Fibroblast of the aortic adventitia (primary cell): ENCODE measurements at regions not wholly inside any gene's neighbourhood (a gene's known extent, or its start where the extent isn't known, plus 50 kb on each side); places are given as distances from the start of the nearest gene placed in this dataset.

ENCODE experiments used
- DNase-seq: peaks from one replicate; pipeline ENCODE4 v3.0.0-alpha.2; 2010; ENCODE audit warnings: low read depth
- H3K4me3 ChIP-seq: 2 replicates; pipeline ENCODE4 v1.5.1; 2011; ENCODE audit warnings: low read depth, mild to moderate bottlenecking, control low read depth, low read length, moderate library complexity
- TF ChIP-seq, protein P1 (sequence below): IDR thresholded peaks from 2 replicates; pipeline ENCODE4 v1.5.1; 2011; ENCODE audit warnings: mild to moderate bottlenecking, low read length, control low read depth, inconsistent platforms; ENCODE audit not compliant: insufficient read depth

DNA sequence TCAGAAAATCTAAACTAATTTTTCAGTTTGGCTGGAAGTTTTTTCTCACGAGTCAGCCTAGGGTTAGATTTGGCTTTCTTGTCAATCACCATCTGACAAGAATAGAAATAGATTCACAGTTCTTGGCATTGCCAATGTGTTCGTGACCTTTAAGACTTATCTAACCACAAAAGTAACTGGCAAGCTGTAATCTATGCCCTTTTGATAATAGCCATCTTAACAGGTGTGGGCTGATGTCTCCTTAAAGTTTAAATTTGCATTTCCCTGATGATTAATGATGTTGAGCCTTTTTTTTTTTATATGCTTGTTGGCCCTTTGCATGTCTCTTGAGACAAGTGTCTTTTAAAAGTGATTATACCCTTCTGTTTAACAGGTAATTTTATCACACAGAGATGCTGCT, 460.3 kb upstream of the PRKX start:
- TF ChIP-seq, protein P1, sequence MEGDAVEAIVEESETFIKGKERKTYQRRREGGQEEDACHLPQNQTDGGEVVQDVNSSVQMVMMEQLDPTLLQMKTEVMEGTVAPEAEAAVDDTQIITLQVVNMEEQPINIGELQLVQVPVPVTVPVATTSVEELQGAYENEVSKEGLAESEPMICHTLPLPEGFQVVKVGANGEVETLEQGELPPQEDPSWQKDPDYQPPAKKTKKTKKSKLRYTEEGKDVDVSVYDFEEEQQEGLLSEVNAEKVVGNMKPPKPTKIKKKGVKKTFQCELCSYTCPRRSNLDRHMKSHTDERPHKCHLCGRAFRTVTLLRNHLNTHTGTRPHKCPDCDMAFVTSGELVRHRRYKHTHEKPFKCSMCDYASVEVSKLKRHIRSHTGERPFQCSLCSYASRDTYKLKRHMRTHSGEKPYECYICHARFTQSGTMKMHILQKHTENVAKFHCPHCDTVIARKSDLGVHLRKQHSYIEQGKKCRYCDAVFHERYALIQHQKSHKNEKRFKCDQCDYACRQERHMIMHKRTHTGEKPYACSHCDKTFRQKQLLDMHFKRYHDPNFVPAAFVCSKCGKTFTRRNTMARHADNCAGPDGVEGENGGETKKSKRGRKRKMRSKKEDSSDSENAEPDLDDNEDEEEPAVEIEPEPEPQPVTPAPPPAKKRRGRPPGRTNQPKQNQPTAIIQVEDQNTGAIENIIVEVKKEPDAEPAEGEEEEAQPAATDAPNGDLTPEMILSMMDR, result no peak
- no peak overlapping the region for H3K4me3 ChIP-seq
- no peak for DNase-seq

DNA sequence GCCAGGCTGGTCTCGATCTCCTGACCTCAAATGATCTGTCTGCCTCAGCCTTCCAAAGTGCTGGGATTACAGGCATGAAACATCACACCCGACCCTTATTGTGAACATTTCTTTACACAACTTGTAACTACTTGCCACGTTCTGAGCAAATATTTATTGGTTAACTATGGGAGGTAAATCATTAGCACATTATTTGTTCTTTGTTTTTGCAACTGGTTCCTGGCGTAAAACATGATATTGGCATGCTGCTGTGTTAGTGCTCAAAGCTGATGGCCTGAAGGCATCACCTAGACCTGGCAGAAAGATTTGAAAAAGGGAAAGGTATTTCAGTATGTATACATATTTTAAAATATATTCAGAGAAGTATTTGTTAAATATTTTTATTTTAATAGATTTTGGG, 438.3 kb upstream of the PRKX start:
- H3K4me3 ChIP-seq, result no peak overlapping the region
- DNase-seq, result no peak
- TF ChIP-seq, protein P1, result no peak

DNA sequence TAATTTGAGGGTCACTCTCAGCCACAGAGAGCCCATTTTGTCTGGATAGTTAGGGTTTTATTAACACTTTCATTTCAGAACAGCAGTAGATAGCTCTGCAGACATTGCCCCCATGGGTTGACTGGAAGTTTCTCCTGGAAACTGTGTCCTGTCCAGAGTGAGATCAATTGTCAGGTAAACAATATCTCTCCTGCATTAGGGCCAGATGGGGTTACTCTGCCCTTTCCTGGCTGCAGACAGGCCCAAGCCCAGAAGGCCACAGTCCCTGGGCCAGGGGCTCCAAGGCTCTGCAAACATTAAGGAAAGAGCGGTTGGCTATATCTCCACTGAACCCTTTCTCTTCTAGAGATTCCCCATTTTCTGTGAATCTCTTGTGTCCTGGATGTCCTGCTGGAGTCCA, 436.8 kb upstream of the PRKX start:
- TF ChIP-seq, protein P1, result no peak
- no peak overlapping the region for H3K4me3 ChIP-seq
- DNase-seq, result no peak

DNA sequence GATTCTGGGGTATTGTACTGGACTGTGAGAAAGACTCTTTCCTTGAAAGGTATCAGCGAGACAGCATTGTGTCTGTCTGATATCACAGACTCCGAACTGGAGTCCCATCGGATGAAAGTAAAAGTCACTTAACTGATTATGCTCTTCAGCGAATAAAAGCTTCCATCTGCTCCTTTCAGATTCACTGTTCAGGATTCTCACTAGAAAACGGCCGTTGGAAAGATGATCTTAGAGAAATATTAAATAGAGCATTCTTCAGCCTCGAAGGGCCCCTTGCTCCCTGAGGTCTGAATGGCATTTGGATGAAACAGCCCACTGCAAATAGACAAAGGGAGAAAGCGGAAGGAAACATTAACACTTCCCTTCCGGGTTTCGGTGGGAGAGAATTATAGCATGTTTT, 416.2 kb upstream of the PRKX start:
- no peak for DNase-seq
- TF ChIP-seq, protein P1, result no peak
- H3K4me3 ChIP-seq, result no peak overlapping the region

DNA sequence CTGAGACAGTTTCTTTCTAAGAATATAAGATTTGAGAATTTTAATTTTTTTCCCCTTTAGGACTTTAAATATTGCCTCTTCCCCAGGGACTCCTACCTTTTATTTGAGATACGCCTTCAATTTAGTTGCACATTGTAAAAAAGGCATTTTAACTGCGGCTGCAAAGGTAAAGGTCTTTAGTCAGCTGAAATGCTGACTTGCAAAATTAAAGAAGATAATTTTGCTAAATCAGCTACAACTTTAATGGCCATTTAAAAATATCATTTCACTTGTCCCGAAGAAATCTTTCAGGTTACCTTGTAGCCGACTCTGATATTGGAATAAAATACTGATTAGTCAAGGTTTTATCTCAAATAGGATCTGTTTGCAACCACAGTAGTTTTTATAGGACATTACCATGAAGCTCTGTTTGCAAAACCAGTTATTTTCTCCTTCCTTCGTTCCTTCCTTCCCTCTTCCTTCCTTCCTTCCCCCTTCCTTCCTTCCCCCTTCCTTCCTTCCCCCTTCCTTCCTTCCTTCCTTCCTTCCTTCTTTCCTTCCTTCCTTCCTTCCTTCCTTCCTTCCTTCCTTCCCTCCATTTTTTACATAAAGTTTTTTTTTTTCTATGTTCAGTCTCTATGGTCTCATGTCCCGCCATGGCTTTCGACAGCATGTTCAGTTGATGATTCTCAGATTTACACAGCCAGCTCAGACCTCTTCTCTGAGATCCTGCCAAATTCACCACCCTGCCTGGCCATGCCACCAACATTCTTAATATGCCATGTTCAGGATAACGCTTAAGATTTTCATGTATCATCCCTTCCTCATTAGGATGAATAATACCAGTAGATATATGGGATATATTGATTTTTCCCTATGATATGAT, 405.4 kb upstream of the PRKX start:
- no peak overlapping the region for H3K4me3 ChIP-seq
- TF ChIP-seq, protein P1, result no peak
- DNase-seq, result no peak

DNA sequence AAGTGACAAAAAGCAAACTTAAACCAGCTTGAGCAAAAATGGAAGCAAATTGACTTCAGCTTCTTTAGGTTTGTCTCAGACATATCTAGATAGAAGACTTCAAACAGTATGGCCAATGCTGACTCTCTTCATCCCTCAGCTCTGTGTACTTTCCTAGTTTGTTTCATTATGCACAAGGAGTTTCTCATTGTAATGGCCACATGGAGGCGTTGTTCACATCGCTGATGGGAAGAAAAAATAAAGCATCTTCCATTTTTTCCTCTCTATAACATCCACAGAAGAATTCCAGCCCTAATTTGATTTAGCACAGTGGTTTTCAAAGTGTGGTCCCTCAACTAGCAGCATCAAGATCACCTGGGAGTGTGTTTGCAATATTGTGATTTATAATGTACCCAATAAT, 397.5 kb upstream of the PRKX start:
- no peak overlapping the region for H3K4me3 ChIP-seq
- DNase-seq, result no peak
- TF ChIP-seq, protein P1, result no peak

DNA sequence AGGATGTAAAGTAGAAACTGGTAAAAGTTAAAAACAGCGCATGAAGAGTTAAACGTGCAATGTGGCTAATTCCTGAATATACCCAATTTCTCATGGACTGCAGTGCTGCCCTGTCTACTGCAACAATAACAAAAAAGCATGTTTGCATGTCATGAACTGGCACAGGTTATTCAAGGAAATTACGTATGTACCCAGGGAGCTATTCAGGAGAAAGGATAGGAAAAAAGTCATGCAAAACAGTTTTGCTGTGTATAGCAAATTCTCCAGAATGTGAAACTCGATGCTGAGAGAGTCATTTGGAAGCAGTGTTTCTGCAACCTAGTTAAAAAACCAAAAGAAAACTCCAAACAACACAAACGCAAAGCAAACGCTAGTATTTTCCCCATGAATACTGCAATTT, 381.5 kb upstream of the PRKX start:
- DNase-seq, result no peak
- TF ChIP-seq, protein P1, result no peak
- no peak overlapping the region for H3K4me3 ChIP-seq
